Fibroblast of pulmonary artery (primary cell): ENCODE measurements at regions not wholly inside any gene's neighbourhood (a gene's known extent, or its start where the extent isn't known, plus 50 kb on each side); places are given as distances from the start of the nearest gene placed in this dataset.

ENCODE experiments used
- DNase-seq: peaks from one replicate; pipeline ENCODE4 v3.0.0-alpha.2; 2010; ENCODE audit warnings: low read depth
- H3K4me3 ChIP-seq: replicated peaks from 2 replicates; pipeline ENCODE4 v1.5.1; 2011; ENCODE audit warnings: low read depth, mild to moderate bottlenecking, control low read depth, low read length, moderate library complexity
- TF ChIP-seq, protein P1 (sequence below): IDR thresholded peaks from 2 replicates; pipeline ENCODE4 v1.5.1; 2011; ENCODE audit warnings: mild to moderate bottlenecking, control low read depth, low read length, inconsistent platforms; ENCODE audit errors: missing control alignments

DNA sequence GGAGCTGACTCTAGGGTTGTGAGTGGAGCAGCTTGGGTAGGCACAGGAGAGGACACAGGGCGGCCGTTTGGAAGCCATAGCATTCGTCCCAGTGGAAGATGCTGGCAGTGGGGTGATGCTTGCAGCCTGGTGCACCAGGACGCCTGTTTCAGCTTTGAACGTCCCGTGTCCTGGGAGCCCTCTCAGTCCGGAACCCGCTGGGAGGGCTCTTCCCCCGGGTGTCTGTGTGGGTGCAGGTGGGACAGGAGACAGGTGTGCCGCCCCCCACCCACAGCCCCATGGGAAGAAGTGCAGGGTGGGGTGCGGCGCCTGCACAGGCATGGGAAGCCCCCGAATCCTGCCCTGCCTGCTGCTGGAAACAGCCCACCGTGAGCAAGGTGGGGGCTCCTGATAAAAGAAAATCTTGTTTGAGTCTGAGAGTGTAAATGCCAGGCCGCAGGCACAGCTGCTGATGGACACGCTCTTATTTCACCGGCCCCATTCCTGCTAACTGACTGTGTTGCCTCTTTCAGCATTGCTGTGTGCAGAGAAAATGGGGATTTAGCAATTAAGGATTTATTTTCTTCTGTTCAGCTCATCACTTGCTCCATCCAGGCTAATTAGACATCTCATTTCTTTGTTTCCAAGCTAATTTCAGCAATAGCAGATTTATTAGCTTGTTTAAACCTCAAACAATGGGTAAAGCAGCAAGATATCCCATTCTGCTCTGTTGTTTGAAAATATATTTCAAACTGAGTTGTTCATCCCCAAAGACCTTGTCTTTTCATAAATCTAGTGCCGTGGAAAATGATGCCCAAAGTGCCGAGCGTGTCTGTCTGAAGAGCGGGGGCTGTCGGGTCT lies 54.9 kb upstream of the DPYSL4 start:
- H3K4me3 ChIP-seq, result no peak overlapping the region
- no peak for DNase-seq
- TF ChIP-seq, protein P1, sequence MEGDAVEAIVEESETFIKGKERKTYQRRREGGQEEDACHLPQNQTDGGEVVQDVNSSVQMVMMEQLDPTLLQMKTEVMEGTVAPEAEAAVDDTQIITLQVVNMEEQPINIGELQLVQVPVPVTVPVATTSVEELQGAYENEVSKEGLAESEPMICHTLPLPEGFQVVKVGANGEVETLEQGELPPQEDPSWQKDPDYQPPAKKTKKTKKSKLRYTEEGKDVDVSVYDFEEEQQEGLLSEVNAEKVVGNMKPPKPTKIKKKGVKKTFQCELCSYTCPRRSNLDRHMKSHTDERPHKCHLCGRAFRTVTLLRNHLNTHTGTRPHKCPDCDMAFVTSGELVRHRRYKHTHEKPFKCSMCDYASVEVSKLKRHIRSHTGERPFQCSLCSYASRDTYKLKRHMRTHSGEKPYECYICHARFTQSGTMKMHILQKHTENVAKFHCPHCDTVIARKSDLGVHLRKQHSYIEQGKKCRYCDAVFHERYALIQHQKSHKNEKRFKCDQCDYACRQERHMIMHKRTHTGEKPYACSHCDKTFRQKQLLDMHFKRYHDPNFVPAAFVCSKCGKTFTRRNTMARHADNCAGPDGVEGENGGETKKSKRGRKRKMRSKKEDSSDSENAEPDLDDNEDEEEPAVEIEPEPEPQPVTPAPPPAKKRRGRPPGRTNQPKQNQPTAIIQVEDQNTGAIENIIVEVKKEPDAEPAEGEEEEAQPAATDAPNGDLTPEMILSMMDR, result no peak

- H3K4me3 ChIP-seq, result no peak overlapping the region
- DNase-seq, result no peak
- TF ChIP-seq, protein P1, result no peak
Measured at GRCh38 chr10:132132421-132132841, 54.3 kb upstream of the DPYSL4 start.

- DNase-seq, result no peak
- TF ChIP-seq, protein P1, result no peak
- no peak overlapping the region for H3K4me3 ChIP-seq
Measured at GRCh38 chr10:132133005-132133404, 53.7 kb upstream of the DPYSL4 start.

DNA sequence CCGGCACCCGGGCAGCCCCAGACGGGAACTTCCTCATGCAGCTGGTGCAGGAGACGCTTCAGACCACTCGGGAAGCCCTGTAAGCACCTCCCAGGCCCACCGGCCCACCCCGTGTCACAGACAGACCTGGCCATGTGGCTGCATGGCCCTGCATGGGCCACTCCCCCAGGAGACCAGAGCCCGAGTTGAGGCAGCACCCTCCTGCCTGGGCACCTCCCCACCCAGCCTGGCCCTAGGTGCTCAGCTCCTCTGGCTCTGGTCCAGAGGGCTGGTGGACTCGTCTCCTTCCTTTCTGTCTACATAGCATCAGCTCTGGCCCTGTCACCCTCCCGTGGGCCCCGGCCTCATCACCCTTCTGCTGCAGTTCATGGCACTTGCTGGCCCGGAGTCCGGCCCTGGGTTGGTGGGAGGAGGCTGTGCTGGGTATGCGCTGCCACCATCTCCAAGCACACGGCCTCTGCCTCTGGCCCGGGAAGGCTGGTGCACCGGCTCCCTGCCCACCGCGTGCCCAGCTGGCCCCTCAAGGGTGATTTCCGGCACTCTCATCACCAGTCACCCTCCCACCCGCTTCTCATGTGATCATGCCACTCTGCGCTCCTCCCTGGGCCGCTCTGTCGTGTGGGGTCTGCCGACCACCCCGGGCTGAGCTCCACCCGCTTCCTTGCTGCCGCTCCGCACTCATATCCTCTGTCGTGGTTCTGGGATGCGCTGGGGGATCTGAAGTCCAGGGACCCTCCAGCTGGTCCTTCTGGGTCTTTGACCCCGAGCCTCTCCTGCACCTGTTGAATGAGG lies 53.1 kb upstream of the DPYSL4 start:
- DNase-seq, result no peak
- TF ChIP-seq, protein P1, result no peak
- no peak overlapping the region for H3K4me3 ChIP-seq

GRCh38 chr10:132134241-132135052 lies 52.3 kb upstream of the DPYSL4 start:
- H3K4me3 ChIP-seq, result no peak overlapping the region
- TF ChIP-seq, protein P1, result no peak
- no peak for DNase-seq

DNA sequence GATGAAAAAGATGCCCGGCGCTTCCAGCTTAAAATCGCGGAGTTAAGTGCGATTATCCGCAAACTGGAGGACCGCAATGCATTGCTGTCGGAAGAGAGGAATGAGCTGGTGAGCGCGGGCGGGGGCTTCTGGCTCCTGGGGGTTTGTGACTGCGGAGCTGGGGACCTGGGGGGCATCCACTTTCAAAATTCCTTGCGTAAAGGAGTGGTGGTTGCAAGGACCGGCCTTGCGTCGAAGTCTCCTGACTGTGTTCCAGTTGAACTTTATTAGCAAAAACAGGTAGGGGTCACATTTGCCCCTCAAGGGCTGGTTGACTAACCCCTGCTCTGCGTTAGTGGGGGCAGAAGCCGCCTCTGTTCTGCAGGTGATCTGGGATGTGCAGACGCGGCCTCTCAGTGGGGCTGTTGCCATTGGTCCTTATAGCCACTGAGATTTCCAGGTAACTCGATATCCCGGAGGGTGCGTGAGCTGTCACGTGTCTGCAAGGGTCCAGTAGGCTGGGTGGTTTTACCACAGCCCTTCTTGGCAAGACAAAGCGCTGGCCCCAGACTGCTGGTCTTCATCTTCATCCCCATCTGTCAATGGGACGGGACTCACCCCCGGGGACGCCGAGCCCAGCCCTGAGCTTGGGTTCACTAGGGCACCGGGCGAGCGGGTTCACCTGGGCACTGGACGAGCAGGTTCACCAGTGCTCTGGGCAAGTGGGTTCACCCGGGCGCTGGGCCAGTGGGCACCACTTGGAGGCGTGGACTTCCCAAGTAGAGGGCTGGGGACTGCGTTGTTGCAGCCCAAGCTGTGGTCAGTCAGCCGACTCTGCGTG lies 51.5 kb upstream of the DPYSL4 start:
- no peak overlapping the region for H3K4me3 ChIP-seq
- TF ChIP-seq, protein P1, result no peak

More for the DNA sequence above, 51.5 kb upstream of the DPYSL4 start:
- no peak for DNase-seq
